HCT116 (cell line): ENCODE measurements at regions not wholly inside any gene's neighbourhood (a gene's known extent, or its start where the extent isn't known, plus 50 kb on each side); places are given as distances from the start of the nearest gene placed in this dataset.

Experiments
- ATAC-seq: fragments of 200-7000 bp; cut with Tn5 transposase; 2 replicates; pipeline ENCODE4 v1.9.1; 2020; ENCODE audit warnings: mild to moderate bottlenecking, moderate library complexity
- BruUV-seq: library from RNA; stranded (reverse); fragments of 400-500 nt; replicated peaks from 2 replicates; lab custom pipeline; 2021; lab: Mats Ljungman, UMichigan
- CTCF ChIA-PET: fragments of 300-600 bp; sonication (Branson Sonifier 250); formaldehyde crosslinking; loops from one replicate; lab custom pipeline; 2021; ENCODE audit warnings: antibody characterized with exemption; lab: Charles Lee
- POLR2A ChIA-PET: fragments of 300-600, 350-600 bp; sonication (Branson Sonifier 250); formaldehyde crosslinking; loops from one replicate; lab custom pipeline; 2021; ENCODE audit warnings: antibody characterized with exemption; lab: Charles Lee
- RAD21 ChIA-PET, 2 experiments: fragments of 300-600 bp; sonication (Branson Sonifier 250); formaldehyde crosslinking; loops; one replicate each; lab custom pipeline; 2023; ENCODE audit warnings: low total read pairs in 2 of 2; ENCODE audit not compliant: uncharacterized antibody in 2 of 2, unreplicated experiment in 2 of 2, low non-redundant PET in 1 of 2; lab: Charles Lee
- DNase-seq: peaks from one replicate; pipeline ENCODE4 v3.0.0-alpha.2; 2010; ENCODE audit warnings: low read depth, low spot score
- H2AFZ ChIP-seq: fragments of 200-600 bp; shearing (Covaris generic), sonication (generic); 2 replicates; pipeline ENCODE4 v1.6.1; 2017; ENCODE audit warnings: low read depth, mixed run types, mixed read lengths, antibody characterized with exemption, low read length; ENCODE audit not compliant: poor library complexity, severe bottlenecking
- H3K27ac ChIP-seq: 2 replicates; pipeline ENCODE4 v1.5.1; 2012; ENCODE audit warnings: low read depth, low read length
- H3K27me3 ChIP-seq: fragments of 200-600 bp; sonication (generic); 2 replicates; pipeline ENCODE4 v1.6.1; 2016; ENCODE audit warnings: mixed run types, low read length, mixed read lengths; ENCODE audit not compliant: insufficient read depth
- H3K36me3 ChIP-seq, 2 experiments: fragments of 200-500 bp in 1 of 2; fragments of 200-600 bp in 1 of 2; sonication (Bioruptor generic) in 1 of 2; sonication (generic) in 1 of 2; 2 replicates each; pipeline versions ENCODE4 v1.5.1 to v1.6.1; 2014 to 2016; ENCODE audit warnings: low read length in 2 of 2, inconsistent platforms in 1 of 2, mixed read lengths in 1 of 2, mixed run types in 1 of 2; ENCODE audit not compliant: insufficient read depth in 2 of 2, control insufficient read depth in 1 of 2
- H3K4me1 ChIP-seq, 2 experiments: fragments of 200-600 bp in 1 of 2; sonication (generic) in 1 of 2; 2 replicates each; pipeline versions ENCODE4 v1.5.1 to v1.6.1; 2012 to 2017; ENCODE audit warnings: low read length in 2 of 2, inconsistent platforms in 1 of 2, mild to moderate bottlenecking in 1 of 2, mixed read lengths in 1 of 2, mixed run types in 1 of 2, moderate library complexity in 1 of 2; ENCODE audit not compliant: insufficient read depth in 2 of 2, control insufficient read depth in 1 of 2
- H3K4me2 ChIP-seq: fragments of 200-600 bp; sonication (generic); 2 replicates; pipeline ENCODE4 v1.6.1; 2017; ENCODE audit warnings: mixed run types, low read length, mixed read lengths
- H3K4me3 ChIP-seq, 2 experiments: fragments of 200-600 bp in 1 of 2; sonication (generic) in 1 of 2; replicated peaks in 1 of 2; 2 replicates each; pipeline ENCODE4 v1.5.1; 2011 to 2016; ENCODE audit warnings: low read length in 2 of 2, control low read depth in 1 of 2, low read depth in 1 of 2, mild to moderate bottlenecking in 1 of 2, mixed read lengths in 1 of 2, mixed run types in 1 of 2
- H3K79me2 ChIP-seq: fragments of 200-600 bp; sonication (generic); 2 replicates; pipeline ENCODE4 v1.6.1; 2017; ENCODE audit warnings: mild to moderate bottlenecking, mixed run types, low read length, moderate library complexity, mixed read lengths; ENCODE audit not compliant: insufficient read depth
- H3K9ac ChIP-seq: fragments of 200-600 bp; sonication (generic); 2 replicates; pipeline ENCODE4 v1.6.1; 2016; ENCODE audit warnings: low read length, mixed read lengths
- H3K9me2 ChIP-seq: fragments of 200-600 bp; sonication (generic), shearing (Covaris generic); 2 replicates; pipeline ENCODE4 v1.6.1; 2017; ENCODE audit warnings: mixed run types, mild to moderate bottlenecking, moderate library complexity; ENCODE audit not compliant: insufficient read depth
- H3K9me3 ChIP-seq, 2 experiments: fragments of 200-500 bp in 1 of 2; fragments of 200-600 bp in 1 of 2; sonication (Bioruptor generic) in 1 of 2; sonication (generic) in 1 of 2; 2 replicates each; pipeline ENCODE4 v1.6.1; 2014 to 2017; ENCODE audit warnings: low read length in 2 of 2, mixed read lengths in 2 of 2, inconsistent platforms in 1 of 2, low read depth in 1 of 2, mild to moderate bottlenecking in 1 of 2, mixed run types in 1 of 2, moderate library complexity in 1 of 2; ENCODE audit not compliant: control insufficient read depth in 1 of 2, insufficient read depth in 1 of 2
- H4K20me1 ChIP-seq: fragments of 200-600 bp; sonication (generic), shearing (Covaris generic); 2 replicates; pipeline ENCODE4 v1.6.1; 2017; ENCODE audit warnings: mixed run types, mild to moderate bottlenecking, moderate library complexity; ENCODE audit not compliant: insufficient read depth
- CBX3 ChIP-seq: IDR thresholded peaks from 2 replicates; pipeline ENCODE4 v1.6.1; 2012; ENCODE audit warnings: low read depth
- CEBPB ChIP-seq: IDR thresholded peaks from 2 replicates; pipeline ENCODE4 v1.6.1; 2012; ENCODE audit warnings: low read depth
- EGR1 ChIP-seq: IDR thresholded peaks from 2 replicates; pipeline ENCODE4 v1.6.1; 2012; ENCODE audit warnings: low read depth
- ELF1 ChIP-seq: IDR thresholded peaks from 2 replicates; pipeline ENCODE4 v1.6.1; 2012; ENCODE audit warnings: low read depth, borderline replicate concordance
- EZH2 ChIP-seq: fragments of 200-600 bp; sonication (generic); IDR thresholded peaks from 2 replicates; pipeline ENCODE4 v1.6.1; 2017; ENCODE audit warnings: antibody characterized with exemption, mixed run types
- EZH2phosphoT487 ChIP-seq: fragments of 200-600 bp; IDR thresholded peaks from 2 replicates; pipeline ENCODE4 v1.6.1; 2018; ENCODE audit warnings: antibody characterized with exemption, borderline replicate concordance
- FOSL1 ChIP-seq: IDR thresholded peaks from 2 replicates; pipeline ENCODE4 v1.6.1; 2012; ENCODE audit warnings: low read depth
- JUND ChIP-seq: IDR thresholded peaks from 2 replicates; pipeline ENCODE4 v1.6.1; 2012
- POLR2A ChIP-seq: IDR thresholded peaks from 2 replicates; pipeline ENCODE4 v1.7.0; 2011; ENCODE audit warnings: borderline replicate concordance; ENCODE audit not compliant: insufficient read depth, insufficient read length; ENCODE audit errors: extremely low read depth
- RAD21 ChIP-seq: IDR thresholded peaks from 2 replicates; pipeline ENCODE4 v1.6.1; 2012; ENCODE audit warnings: low read depth, mild to moderate bottlenecking
- ZFX ChIP-seq: fragments of 450-650 bp; IDR thresholded peaks from 2 replicates; pipeline ENCODE4 v1.6.1; 2017
- intact Hi-C: fragments of 100-400 bp; cut with micrococcal nuclease; formaldehyde crosslinking; loops from 2 replicates; pipeline ENCODE4 v1.10.0; 2022
- TF ChIP-seq, protein P1 (sequence below): IDR thresholded peaks from 2 replicates; pipeline ENCODE4 v1.6.1; 2011; ENCODE audit warnings: mild to moderate bottlenecking, low read length, moderate library complexity; ENCODE audit not compliant: insufficient replicate concordance; ENCODE audit errors: extremely low read depth
- TF ChIP-seq, protein P2 (sequence below): IDR thresholded peaks from 2 replicates; pipeline ENCODE4 v1.6.1; 2012
- TF ChIP-seq, protein P3 (sequence below), 3 experiments: fragments of 200-600 bp in 1 of 3; sonication (generic) in 1 of 3; IDR thresholded peaks in 2 of 3; conservative IDR thresholded peaks in 1 of 3; 2 replicates each; pipeline ENCODE4 v1.5.1; 2012 to 2017; ENCODE audit warnings: low read depth in 2 of 3, low read length in 2 of 3, antibody characterized with exemption in 1 of 3, borderline replicate concordance in 1 of 3, control low read depth in 1 of 3, mild to moderate bottlenecking in 1 of 3, mixed read lengths in 1 of 3, mixed run types in 1 of 3, moderate library complexity in 1 of 3; ENCODE audit not compliant: insufficient read depth in 1 of 3
- TF ChIP-seq, protein P4 (sequence below): IDR thresholded peaks from 2 replicates; pipeline ENCODE4 v1.6.1; 2012; ENCODE audit warnings: low read depth

DNA sequence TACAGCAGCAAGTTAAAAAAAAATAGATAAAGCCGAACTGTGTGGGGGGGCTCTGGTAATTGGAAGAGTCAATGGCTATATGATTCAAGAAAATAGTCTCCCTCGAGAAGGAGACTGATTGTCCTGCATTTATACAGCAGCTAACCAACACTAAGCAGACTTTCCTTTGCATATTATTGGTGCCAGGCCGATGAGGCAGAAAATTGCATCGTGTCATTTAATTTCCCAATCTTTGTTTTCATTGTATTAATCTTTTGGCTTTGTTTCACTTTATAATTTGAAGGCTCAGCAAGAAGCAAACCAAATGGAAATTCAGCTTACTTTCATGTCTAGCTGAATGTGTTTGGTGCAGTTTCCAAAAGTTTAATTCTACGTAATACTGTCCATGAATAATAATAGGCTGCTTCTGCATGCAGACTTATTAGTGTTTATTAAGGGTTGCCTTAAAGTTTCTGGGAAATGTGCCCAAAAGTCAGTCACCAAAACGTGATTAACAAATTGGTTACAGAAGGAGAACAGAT, 258.5 kb downstream of the HACE1 start (continued):
- TF ChIP-seq, protein P1, sequence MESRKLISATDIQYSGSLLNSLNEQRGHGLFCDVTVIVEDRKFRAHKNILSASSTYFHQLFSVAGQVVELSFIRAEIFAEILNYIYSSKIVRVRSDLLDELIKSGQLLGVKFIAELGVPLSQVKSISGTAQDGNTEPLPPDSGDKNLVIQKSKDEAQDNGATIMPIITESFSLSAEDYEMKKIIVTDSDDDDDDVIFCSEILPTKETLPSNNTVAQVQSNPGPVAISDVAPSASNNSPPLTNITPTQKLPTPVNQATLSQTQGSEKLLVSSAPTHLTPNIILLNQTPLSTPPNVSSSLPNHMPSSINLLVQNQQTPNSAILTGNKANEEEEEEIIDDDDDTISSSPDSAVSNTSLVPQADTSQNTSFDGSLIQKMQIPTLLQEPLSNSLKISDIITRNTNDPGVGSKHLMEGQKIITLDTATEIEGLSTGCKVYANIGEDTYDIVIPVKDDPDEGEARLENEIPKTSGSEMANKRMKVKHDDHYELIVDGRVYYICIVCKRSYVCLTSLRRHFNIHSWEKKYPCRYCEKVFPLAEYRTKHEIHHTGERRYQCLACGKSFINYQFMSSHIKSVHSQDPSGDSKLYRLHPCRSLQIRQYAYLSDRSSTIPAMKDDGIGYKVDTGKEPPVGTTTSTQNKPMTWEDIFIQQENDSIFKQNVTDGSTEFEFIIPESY: no peak
- TF ChIP-seq, protein P2, sequence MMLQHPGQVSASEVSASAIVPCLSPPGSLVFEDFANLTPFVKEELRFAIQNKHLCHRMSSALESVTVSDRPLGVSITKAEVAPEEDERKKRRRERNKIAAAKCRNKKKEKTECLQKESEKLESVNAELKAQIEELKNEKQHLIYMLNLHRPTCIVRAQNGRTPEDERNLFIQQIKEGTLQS: no peak
- TF ChIP-seq, all 23 proteins: peak for 0

DNA sequence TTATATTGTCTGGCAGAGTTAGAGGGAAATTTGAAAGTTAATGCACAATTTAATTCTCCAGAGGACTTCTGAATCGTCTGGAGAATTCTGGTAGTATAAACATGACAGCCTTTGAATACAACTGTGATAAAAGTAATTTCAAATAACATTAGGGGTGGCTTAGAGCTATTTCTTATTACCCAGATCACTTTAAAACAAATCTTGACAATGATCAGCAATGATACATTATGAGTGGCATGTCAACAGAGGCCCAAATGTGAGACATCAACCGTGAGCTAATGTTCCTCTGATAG, 259.1 kb downstream of the HACE1 start:
- intact Hi-C loops: no loop called here
- Histone ChIP-seq H2AFZ (no peak overlapping the region), H3K27ac (no peak overlapping the region), H3K9me2 (no peaks in the 10 kb centered on the region), H4K20me1 (no peaks in the 10 kb centered on the region), H3K4me3 (no peak overlapping the region), H3K9me3 (no peaks in the 10 kb centered on the region), H3K9ac (no peak overlapping the region), H3K79me2 (no peaks in the 10 kb centered on the region), H3K4me1 (no peaks in the 10 kb centered on the region), H3K36me3 (no peaks in the 10 kb centered on the region), H3K4me2 (no peak overlapping the region), H3K27me3 (no peaks in the 10 kb centered on the region)
- ATAC-seq: no peak
- ChIA-PET POLR2A (no interaction called here), RAD21 (no interaction called here), CTCF (no interaction called here)
- no peak for DNase-seq
- no TSS peak for BruUV-seq
- TF ChIP-seq JUND: no peak
- TF ChIP-seq, protein P1: no peak
- TF ChIP-seq, protein P3, sequence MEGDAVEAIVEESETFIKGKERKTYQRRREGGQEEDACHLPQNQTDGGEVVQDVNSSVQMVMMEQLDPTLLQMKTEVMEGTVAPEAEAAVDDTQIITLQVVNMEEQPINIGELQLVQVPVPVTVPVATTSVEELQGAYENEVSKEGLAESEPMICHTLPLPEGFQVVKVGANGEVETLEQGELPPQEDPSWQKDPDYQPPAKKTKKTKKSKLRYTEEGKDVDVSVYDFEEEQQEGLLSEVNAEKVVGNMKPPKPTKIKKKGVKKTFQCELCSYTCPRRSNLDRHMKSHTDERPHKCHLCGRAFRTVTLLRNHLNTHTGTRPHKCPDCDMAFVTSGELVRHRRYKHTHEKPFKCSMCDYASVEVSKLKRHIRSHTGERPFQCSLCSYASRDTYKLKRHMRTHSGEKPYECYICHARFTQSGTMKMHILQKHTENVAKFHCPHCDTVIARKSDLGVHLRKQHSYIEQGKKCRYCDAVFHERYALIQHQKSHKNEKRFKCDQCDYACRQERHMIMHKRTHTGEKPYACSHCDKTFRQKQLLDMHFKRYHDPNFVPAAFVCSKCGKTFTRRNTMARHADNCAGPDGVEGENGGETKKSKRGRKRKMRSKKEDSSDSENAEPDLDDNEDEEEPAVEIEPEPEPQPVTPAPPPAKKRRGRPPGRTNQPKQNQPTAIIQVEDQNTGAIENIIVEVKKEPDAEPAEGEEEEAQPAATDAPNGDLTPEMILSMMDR (IDR thresholded peaks at IDR 0.05 in 2 of 3, conservative IDR thresholded peaks at IDR 0.05 in 1 of 3; ENCODE audit: borderline replicate concordance in 1 of 3, insufficient read depth in 1 of 3, low read depth in 2 of 3, low read length in 2 of 3): no peak
- TF ChIP-seq, protein P2: no peak
- TF ChIP-seq EGR1: no peak
- TF ChIP-seq, protein P4, sequence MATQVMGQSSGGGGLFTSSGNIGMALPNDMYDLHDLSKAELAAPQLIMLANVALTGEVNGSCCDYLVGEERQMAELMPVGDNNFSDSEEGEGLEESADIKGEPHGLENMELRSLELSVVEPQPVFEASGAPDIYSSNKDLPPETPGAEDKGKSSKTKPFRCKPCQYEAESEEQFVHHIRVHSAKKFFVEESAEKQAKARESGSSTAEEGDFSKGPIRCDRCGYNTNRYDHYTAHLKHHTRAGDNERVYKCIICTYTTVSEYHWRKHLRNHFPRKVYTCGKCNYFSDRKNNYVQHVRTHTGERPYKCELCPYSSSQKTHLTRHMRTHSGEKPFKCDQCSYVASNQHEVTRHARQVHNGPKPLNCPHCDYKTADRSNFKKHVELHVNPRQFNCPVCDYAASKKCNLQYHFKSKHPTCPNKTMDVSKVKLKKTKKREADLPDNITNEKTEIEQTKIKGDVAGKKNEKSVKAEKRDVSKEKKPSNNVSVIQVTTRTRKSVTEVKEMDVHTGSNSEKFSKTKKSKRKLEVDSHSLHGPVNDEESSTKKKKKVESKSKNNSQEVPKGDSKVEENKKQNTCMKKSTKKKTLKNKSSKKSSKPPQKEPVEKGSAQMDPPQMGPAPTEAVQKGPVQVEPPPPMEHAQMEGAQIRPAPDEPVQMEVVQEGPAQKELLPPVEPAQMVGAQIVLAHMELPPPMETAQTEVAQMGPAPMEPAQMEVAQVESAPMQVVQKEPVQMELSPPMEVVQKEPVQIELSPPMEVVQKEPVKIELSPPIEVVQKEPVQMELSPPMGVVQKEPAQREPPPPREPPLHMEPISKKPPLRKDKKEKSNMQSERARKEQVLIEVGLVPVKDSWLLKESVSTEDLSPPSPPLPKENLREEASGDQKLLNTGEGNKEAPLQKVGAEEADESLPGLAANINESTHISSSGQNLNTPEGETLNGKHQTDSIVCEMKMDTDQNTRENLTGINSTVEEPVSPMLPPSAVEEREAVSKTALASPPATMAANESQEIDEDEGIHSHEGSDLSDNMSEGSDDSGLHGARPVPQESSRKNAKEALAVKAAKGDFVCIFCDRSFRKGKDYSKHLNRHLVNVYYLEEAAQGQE: no peak
- no peak for TF ChIP-seq ELF1
- no peak for TF ChIP-seq FOSL1
- no peak for TF ChIP-seq EZH2
- TF ChIP-seq RAD21: no peak
- TF ChIP-seq EZH2phosphoT487: no peak
- TF ChIP-seq POLR2A: no peak
- TF ChIP-seq CEBPB: no peak
- no peak for TF ChIP-seq CBX3
- TF ChIP-seq ZFX: no peak
